ENCODE measurements at regions not wholly inside any gene's neighbourhood (a gene's known extent, or its start where the extent isn't known, plus 50 kb on each side); places are given as distances from the start of the nearest gene placed in this dataset.

DNA sequence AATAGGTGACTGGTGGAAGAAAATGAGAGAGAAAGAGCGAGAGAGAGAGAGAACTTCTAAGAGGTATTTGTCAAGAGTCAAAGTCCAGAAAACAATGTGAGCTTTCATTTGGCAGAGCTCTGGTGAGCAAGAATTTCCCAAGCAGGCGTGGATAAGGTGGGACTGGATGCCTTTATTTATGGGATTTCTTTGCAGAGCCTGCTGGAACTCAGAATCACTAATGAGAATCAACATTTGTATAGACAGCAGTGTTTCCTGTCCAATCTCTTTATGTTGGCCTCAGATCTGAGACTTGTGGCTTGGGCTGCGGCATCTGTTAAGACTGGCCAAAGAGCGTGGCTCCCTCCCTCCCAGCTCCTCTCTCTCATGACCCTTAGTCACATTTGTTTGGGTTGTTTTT is 67.9 kb upstream of the TBL1X start:
- no peak for TF ChIP-seq CTCF (IDR thresholded peaks at IDR 0.05)
- no peak for TF ChIP-seq POLR2AphosphoS5 (IDR thresholded peaks at IDR 0.05)
